Neural progenitor cell (in vitro differentiated cells): ENCODE measurements at regions not wholly inside any gene's neighbourhood (a gene's known extent, or its start where the extent isn't known, plus 50 kb on each side); places are given as distances from the start of the nearest gene placed in this dataset.

ENCODE experiments used
- CTCF ChIP-seq: fragments of 200-600 bp; sonication (generic); IDR thresholded peaks from 2 replicates; pipeline ENCODE4 v1.5.1; 2017; ENCODE audit warnings: antibody characterized with exemption, mild to moderate bottlenecking
- EZH2 ChIP-seq: fragments of 200-600 bp; sonication (generic); IDR thresholded peaks from 2 replicates; pipeline ENCODE4 v1.6.1; 2017; ENCODE audit warnings: antibody characterized with exemption, mild to moderate bottlenecking, moderate library complexity
- EZH2phosphoT487 ChIP-seq: fragments of 200-600 bp; sonication (generic); IDR thresholded peaks from 2 replicates; pipeline ENCODE4 v1.6.1; 2017; ENCODE audit warnings: antibody characterized with exemption

DNA sequence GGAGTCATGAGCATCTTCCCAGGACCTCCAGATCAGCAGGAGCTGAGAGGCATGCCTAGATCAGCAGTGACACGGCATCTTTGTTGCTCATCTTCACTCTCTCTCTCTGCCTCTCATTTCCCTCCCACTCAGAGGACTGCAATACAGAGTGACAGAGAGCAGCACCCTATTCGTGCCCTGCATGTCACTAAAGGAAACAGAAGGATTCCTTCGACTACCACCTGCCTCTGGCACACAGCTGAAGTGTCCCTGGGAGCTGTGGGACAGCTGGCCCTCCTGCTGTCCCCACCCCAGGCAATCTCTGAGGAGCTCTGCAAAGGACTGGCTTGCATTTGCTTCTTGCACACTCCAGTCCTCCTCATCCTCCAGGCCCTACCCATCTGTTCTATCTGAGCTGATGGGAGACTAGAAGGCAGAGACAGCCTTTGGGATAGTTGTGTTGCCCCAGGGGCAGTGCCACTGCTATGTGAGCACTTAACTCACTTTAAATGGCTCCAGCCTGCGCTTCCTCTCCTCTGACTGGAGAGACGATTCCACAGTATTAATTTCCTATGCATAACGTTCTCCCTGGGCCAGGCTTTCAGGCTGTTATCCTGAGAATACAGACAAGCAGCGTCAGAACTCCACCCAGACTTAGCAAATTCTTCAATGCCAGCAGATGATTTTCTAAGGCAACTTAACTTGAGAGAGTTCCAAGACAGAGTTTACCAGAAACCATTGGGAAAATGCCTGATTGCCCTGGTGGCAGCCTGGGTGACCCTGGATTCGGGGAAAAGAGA is 167.6 kb upstream of the MAP1B start:
- TF ChIP-seq EZH2 (no peak), CTCF (no peak), EZH2phosphoT487 (no peak)
